Vagina (tissue), 2 donors: ENCODE measurements at regions not wholly inside any gene's neighbourhood (a gene's known extent, or its start where the extent isn't known, plus 50 kb on each side); places are given as distances from the start of the nearest gene placed in this dataset.

Source experiments
- DNase-seq, 2 donors: peaks; one replicate each; pipeline ENCODE4 v3.0.0-alpha.2; 2017; ENCODE audit errors: extremely low spot score in 2 of 2
- H3K27ac ChIP-seq: fragments of 200-600 bp; sonication (generic); one replicate; pipeline ENCODE4 v1.5.1; 2019
- H3K27me3 ChIP-seq: fragments of 200-600 bp; sonication (generic); one replicate; pipeline ENCODE4 v1.5.1; 2019
- H3K36me3 ChIP-seq, 2 donors: fragments of 200-600 bp; sonication (generic); one replicate each; pipeline ENCODE4 v1.5.1; 2017 to 2019
- H3K4me1 ChIP-seq: fragments of 200-600 bp; sonication (generic); one replicate; pipeline ENCODE4 v1.5.1; 2019
- H3K4me3 ChIP-seq, 2 donors: fragments of 200-600 bp; sonication (generic); 1 replicate in 1 of 2; 2 replicates in 1 of 2; pipeline ENCODE4 v1.5.1; 2016 to 2019
- H3K9me3 ChIP-seq: fragments of 200-600 bp; sonication (generic); one replicate; pipeline ENCODE4 v1.5.1; 2019
- CTCF ChIP-seq, 3 experiments: fragments of 450-650 bp in 2 of 3; fragments of 200-600 bp in 1 of 3; sonication (generic) in 1 of 3; IDR thresholded peaks; one replicate each; pipeline ENCODE4 v1.5.1; 2017 to 2019; ENCODE audit warnings: antibody characterized with exemption in 3 of 3, mild to moderate bottlenecking in 2 of 3, moderate library complexity in 2 of 3
- POLR2A ChIP-seq, 2 donors: fragments of 450-650 bp; IDR thresholded peaks; one replicate each; pipeline ENCODE4 v1.6.1; 2017; ENCODE audit warnings: antibody characterized with exemption in 2 of 2, mild to moderate bottlenecking in 2 of 2, moderate library complexity in 2 of 2
- POLR2AphosphoS5 ChIP-seq, 2 donors: sonication (generic); formaldehyde crosslinking; IDR thresholded peaks; one replicate each; pipeline ENCODE4 v1.9.0; 2017; ENCODE audit warnings: antibody characterized with exemption in 2 of 2, mild to moderate bottlenecking in 2 of 2, low read depth in 1 of 2; ENCODE audit not compliant: insufficient read depth in 1 of 2
- intact Hi-C: fragments of 100-400 bp; cut with DNase I; formaldehyde crosslinking; loops from one replicate; pipeline ENCODE4 v1.15.1; 2023

GRCh38 chr12:88764781-88765480, 184.7 kb upstream of the KITLG start:
- H3K27me3 ChIP-seq, result no peaks in the 10 kb centered on the region
- H3K36me3 ChIP-seq, result no peaks in the 10 kb centered on the region
- no peaks in the 10 kb centered on the region for H3K9me3 ChIP-seq
- intact Hi-C loops, result no loop called here
- TF ChIP-seq POLR2AphosphoS5 (IDR thresholded peaks at IDR 0.05; ENCODE audit: insufficient read depth in 1 of 2, low read depth in 1 of 2) (no peak), CTCF (IDR thresholded peaks at IDR 0.05) (no peak), POLR2A (IDR thresholded peaks at IDR 0.05) (no peak)
- H3K27ac ChIP-seq, result no peak overlapping the region
- H3K4me3 ChIP-seq, result no peak overlapping the region
- H3K4me1 ChIP-seq, result no peaks in the 10 kb centered on the region
- no peak for DNase-seq

DNA sequence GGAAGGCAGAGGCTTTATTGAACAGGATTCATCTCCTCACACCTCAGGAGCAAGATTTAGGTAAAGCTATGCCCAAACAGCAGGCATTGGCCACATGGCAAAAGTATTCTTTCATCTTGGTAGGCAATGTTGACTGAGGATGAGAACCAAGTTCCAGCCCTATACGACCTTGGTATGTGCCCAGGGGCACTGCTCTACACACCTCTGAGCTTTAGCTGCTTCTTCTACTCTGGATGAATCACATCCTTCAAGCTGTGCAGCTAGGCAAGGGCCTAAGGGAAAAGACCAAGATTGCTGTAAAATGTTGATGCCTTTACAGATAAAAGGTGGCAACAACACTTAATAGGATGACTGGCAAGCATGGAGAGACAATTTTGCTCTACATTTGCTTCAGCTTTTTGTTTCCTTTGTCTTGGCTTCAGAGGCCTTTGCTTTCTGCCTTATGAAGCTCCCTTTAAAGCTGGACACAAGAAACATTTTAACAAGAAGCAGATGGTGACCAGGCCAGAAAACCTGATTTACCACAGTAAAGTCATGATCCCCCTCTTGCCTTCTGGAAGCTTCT, 183.3 kb upstream of the KITLG start:
- intact Hi-C loops, result no loop called here
- no peaks in the 10 kb centered on the region for H3K9me3 ChIP-seq
- DNase-seq, result no peak
- H3K4me3 ChIP-seq, result no peak overlapping the region
- H3K27me3 ChIP-seq, result no peaks in the 10 kb centered on the region
- no peak overlapping the region for H3K27ac ChIP-seq
- no peaks in the 10 kb centered on the region for H3K36me3 ChIP-seq
- H3K4me1 ChIP-seq, result no peaks in the 10 kb centered on the region
- TF ChIP-seq POLR2AphosphoS5 (IDR thresholded peaks at IDR 0.05; ENCODE audit: insufficient read depth in 1 of 2, low read depth in 1 of 2) (no peak), POLR2A (IDR thresholded peaks at IDR 0.05) (no peak), CTCF (IDR thresholded peaks at IDR 0.05) (no peak)

DNA sequence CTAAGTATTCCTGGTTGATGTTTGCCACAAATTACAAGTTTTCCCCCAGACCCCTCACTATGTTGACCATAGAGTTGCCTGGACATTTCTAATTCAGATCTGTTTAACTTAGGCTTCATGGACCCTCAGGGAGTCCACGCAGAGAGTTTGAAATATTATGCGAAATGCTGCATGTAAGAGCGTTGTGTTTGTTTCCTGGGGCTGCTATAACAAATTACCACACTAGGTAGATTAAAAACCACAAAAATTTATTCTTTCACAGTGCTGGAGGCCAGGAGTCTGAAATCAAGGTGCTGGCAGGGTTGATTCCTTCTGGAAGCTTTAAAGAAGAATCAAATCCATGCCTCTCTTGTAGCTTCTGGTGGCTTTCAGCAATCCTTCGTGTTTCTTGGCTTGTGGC, 177.9 kb upstream of the KITLG start:
- intact Hi-C loops, result no loop called here

GRCh38 chr12:88756917-88757316, 176.6 kb upstream of the KITLG start:
- H3K4me1 ChIP-seq, result no peaks in the 10 kb centered on the region
- TF ChIP-seq POLR2A (IDR thresholded peaks at IDR 0.05), result no peak
- TF ChIP-seq CTCF (IDR thresholded peaks at IDR 0.05), result no peak
- no peak for TF ChIP-seq POLR2AphosphoS5 (IDR thresholded peaks at IDR 0.05; ENCODE audit: insufficient read depth in 1 of 2, low read depth in 1 of 2)
- DNase-seq, result no peak
- no peaks in the 10 kb centered on the region for H3K27me3 ChIP-seq
- H3K9me3 ChIP-seq, result no peaks in the 10 kb centered on the region
- H3K27ac ChIP-seq, result no peak overlapping the region
- intact Hi-C loops, result no loop called here
- H3K36me3 ChIP-seq, result no peaks in the 10 kb centered on the region
- H3K4me3 ChIP-seq, result no peak overlapping the region

More for the DNA sequence above, 177.9 kb upstream of the KITLG start:
- H3K27ac ChIP-seq, result no peak overlapping the region
- no peaks in the 10 kb centered on the region for H3K4me1 ChIP-seq
- no peaks in the 10 kb centered on the region for H3K36me3 ChIP-seq
- no peaks in the 10 kb centered on the region for H3K27me3 ChIP-seq
- TF ChIP-seq CTCF (IDR thresholded peaks at IDR 0.05), result no peak
- no peak for TF ChIP-seq POLR2AphosphoS5 (IDR thresholded peaks at IDR 0.05; ENCODE audit: insufficient read depth in 1 of 2, low read depth in 1 of 2)
- TF ChIP-seq POLR2A (IDR thresholded peaks at IDR 0.05), result no peak
- no peak overlapping the region for H3K4me3 ChIP-seq
- DNase-seq, result no peak
- no peaks in the 10 kb centered on the region for H3K9me3 ChIP-seq

- Histone ChIP-seq H3K4me1 (no peaks in the 10 kb centered on the region), H3K36me3 (no peaks in the 10 kb centered on the region), H3K4me3 (no peak overlapping the region), H3K9me3 (no peaks in the 10 kb centered on the region), H3K27ac (no peak overlapping the region), H3K27me3 (no peaks in the 10 kb centered on the region)
- TF ChIP-seq POLR2A (IDR thresholded peaks at IDR 0.05), result no peak
- TF ChIP-seq POLR2AphosphoS5 (IDR thresholded peaks at IDR 0.05; ENCODE audit: insufficient read depth in 1 of 2, low read depth in 1 of 2), result no peak
- intact Hi-C loops, result no loop called here
- DNase-seq, result no peak
These were observed 175.9 kb upstream of the KITLG start for GRCh38 chr12:88756153-88756552.
